ENCODE measurements at regions not wholly inside any gene's neighbourhood (a gene's known extent, or its start where the extent isn't known, plus 50 kb on each side); places are given as distances from the start of the nearest gene placed in this dataset.
"Not testable (repeated sequence)": the region's sequence is repeated elsewhere in the genome, so short reads cannot be mapped to it uniquely, and the experiment has no call there.

DNA sequence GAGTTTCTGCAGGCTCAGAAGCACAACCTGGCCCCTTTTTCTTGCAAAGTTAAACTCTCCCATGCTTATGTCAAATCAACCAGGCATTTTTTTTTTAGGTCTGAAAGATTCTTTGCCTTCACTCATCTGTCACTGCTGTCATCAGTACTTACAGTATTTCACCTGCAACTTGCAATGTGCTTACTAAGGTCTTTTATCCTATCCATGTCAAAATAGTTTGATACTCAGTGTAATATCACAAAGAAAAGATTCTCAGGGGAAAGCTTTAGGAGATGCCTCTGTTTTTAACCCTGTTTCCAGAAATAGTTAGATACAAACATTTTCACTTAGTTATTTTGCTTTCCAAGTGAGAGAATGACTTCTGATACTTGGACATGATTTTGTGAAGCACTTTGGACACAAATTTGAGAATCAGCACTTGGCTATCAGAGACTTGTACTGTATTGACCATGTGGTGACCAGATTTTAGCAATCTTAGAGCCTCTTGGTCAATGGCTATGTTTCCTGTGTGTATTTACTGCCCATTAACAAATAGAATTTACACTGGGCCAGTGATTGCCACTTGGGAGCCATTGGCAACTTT, 428.2 kb downstream of the IRX1 start:
- Mint-ChIP-seq H3K27ac (ENCODE audit: unreplicated experiment) (no peak overlapping the region), H3K4me3 (ENCODE audit: unreplicated experiment) (no peak overlapping the region), H3K4me1 (ENCODE audit: low read depth, unreplicated experiment) (peaks cover 4% of the 10 kb centered on the region), H3K27me3 (ENCODE audit: unreplicated experiment) (peaks cover 2% of the 10 kb centered on the region), H3K9me3 (ENCODE audit: unreplicated experiment) (peaks cover 4% of the 10 kb centered on the region), H3K36me3 (ENCODE audit: unreplicated experiment) (no peaks in the 10 kb centered on the region)
- no peak for DNase-seq
- TF ChIP-seq, protein P1, sequence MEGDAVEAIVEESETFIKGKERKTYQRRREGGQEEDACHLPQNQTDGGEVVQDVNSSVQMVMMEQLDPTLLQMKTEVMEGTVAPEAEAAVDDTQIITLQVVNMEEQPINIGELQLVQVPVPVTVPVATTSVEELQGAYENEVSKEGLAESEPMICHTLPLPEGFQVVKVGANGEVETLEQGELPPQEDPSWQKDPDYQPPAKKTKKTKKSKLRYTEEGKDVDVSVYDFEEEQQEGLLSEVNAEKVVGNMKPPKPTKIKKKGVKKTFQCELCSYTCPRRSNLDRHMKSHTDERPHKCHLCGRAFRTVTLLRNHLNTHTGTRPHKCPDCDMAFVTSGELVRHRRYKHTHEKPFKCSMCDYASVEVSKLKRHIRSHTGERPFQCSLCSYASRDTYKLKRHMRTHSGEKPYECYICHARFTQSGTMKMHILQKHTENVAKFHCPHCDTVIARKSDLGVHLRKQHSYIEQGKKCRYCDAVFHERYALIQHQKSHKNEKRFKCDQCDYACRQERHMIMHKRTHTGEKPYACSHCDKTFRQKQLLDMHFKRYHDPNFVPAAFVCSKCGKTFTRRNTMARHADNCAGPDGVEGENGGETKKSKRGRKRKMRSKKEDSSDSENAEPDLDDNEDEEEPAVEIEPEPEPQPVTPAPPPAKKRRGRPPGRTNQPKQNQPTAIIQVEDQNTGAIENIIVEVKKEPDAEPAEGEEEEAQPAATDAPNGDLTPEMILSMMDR (IDR thresholded peaks at IDR 0.05; ENCODE audit: partially characterized antibody, unreplicated experiment): no peak

DNA sequence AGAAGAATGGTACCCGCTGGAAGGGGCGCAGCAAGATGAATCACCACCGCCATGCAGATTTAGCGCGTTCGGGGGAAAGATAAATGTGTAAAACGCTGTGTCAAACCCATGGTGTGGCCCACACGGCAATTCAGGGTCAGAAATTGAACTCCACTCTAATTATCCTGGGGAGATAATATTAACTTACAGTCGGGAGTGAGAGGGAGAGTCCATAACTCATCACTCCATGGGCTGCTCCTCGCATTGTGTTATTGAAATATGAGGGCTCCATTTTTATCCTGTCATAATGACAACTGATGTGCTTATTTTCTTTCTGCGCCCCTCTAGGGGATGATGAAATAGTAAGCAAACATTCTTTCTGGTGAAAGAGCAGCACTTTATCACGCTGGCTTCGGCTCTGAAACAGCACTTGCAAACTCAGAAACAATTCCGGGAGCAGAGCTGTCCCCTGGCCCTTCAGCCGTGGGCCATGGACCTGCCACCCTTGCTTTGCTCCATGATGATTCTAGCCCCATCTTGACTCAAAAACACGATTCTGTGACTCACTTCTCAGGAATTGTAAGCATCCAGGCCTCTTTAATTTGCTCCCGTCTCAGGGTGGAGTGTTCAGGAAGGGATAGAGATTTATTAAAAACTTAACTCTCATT, 431.6 kb downstream of the IRX1 start:
- TF ChIP-seq, protein P1 (IDR thresholded peaks at IDR 0.05; ENCODE audit: partially characterized antibody, unreplicated experiment): no peak
- DNase-seq: no peak
- peaks cover 5% of the 10 kb centered on the region for H3K36me3 Mint-ChIP-seq (ENCODE audit: unreplicated experiment)
- no peak overlapping the region for H3K4me3 Mint-ChIP-seq (ENCODE audit: unreplicated experiment)
- peaks cover 4% of the 10 kb centered on the region for H3K4me1 Mint-ChIP-seq (ENCODE audit: low read depth, unreplicated experiment)
- H3K27ac Mint-ChIP-seq (ENCODE audit: unreplicated experiment): no peak overlapping the region
- H3K9me3 Mint-ChIP-seq (ENCODE audit: unreplicated experiment): peaks cover 6% of the 10 kb centered on the region
- H3K27me3 Mint-ChIP-seq (ENCODE audit: unreplicated experiment): peaks cover 2% of the 10 kb centered on the region

- H3K9me3 Mint-ChIP-seq (ENCODE audit: unreplicated experiment): peaks cover 4% of the 10 kb centered on the region
- peaks cover 2% of the 10 kb centered on the region for H3K4me1 Mint-ChIP-seq (ENCODE audit: low read depth, unreplicated experiment)
- DNase-seq: no peak
- peaks cover 5% of the 10 kb centered on the region for H3K36me3 Mint-ChIP-seq (ENCODE audit: unreplicated experiment)
- no peak overlapping the region for H3K27ac Mint-ChIP-seq (ENCODE audit: unreplicated experiment)
- TF ChIP-seq, protein P1 (IDR thresholded peaks at IDR 0.05; ENCODE audit: partially characterized antibody, unreplicated experiment): no peak
- H3K4me3 Mint-ChIP-seq (ENCODE audit: unreplicated experiment): no peak overlapping the region
- H3K27me3 Mint-ChIP-seq (ENCODE audit: unreplicated experiment): peaks cover 2% of the 10 kb centered on the region
Measured at GRCh38 chr5:4028384-4028783, 432.8 kb downstream of the IRX1 start.

GRCh38 chr5:4033546-4033945, 437.9 kb downstream of the IRX1 start:
- not testable (repeated sequence) for H3K4me1 Mint-ChIP-seq (ENCODE audit: low read depth, unreplicated experiment); H3K27me3 Mint-ChIP-seq (ENCODE audit: unreplicated experiment); H3K27ac Mint-ChIP-seq (ENCODE audit: unreplicated experiment); H3K4me3 Mint-ChIP-seq (ENCODE audit: unreplicated experiment); DNase-seq; H3K36me3 Mint-ChIP-seq (ENCODE audit: unreplicated experiment); H3K9me3 Mint-ChIP-seq (ENCODE audit: unreplicated experiment)

DNA sequence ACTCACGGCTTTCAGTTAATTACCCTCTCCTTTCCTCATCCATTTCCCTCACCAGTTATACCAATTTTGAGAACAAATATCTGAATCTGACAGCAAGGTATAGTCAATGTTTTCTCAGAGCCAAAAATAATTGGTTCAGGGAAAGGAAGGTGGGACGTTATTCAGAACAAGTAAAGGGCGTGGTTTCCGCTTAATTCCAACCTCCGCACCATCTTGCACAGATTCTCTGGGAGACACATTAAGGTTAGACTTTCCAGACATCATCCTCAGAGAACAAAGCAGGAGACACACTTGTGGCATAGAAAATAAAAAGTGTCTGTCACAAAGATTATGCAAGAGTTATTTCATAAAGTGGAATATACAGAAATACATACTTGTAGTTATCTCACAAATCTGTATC, 441.2 kb downstream of the IRX1 start:
- Mint-ChIP-seq H3K9me3 (ENCODE audit: unreplicated experiment) (no peaks in the 10 kb centered on the region), H3K27me3 (ENCODE audit: unreplicated experiment) (no peaks in the 10 kb centered on the region), H3K27ac (ENCODE audit: unreplicated experiment) (no peak overlapping the region), H3K36me3 (ENCODE audit: unreplicated experiment) (no peaks in the 10 kb centered on the region), H3K4me1 (ENCODE audit: low read depth, unreplicated experiment) (no peaks in the 10 kb centered on the region), H3K4me3 (ENCODE audit: unreplicated experiment) (no peak overlapping the region)
- TF ChIP-seq, protein P1 (IDR thresholded peaks at IDR 0.05; ENCODE audit: partially characterized antibody, unreplicated experiment): no peak
- no peak for DNase-seq

Measured in glutamatergic neuron (in vitro differentiated cells).